ENCODE measurements at regions not wholly inside any gene's neighbourhood (a gene's known extent, or its start where the extent isn't known, plus 50 kb on each side); places are given as distances from the start of the nearest gene placed in this dataset.

DNA sequence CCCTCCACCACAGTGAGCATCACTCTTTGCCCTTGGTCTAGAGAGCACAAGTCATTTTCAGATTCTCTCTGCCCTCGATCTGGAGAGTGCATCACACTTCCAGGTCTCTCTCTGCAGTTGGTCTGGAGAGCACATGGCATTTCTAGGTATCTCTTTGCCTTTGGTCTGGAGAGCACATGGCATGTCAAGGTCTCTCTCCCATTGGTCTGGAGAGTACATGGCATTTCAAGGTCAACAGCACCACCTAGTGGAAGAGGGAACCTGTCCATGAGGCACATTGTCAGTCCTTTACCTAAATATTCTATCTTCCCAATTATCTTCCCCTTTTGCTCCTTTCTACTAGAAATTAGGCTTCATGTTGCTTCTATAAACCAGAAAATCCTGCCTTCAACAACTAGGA is 1139.4 kb downstream of the XPNPEP1 start:
- TF ChIP-seq, protein P1, sequence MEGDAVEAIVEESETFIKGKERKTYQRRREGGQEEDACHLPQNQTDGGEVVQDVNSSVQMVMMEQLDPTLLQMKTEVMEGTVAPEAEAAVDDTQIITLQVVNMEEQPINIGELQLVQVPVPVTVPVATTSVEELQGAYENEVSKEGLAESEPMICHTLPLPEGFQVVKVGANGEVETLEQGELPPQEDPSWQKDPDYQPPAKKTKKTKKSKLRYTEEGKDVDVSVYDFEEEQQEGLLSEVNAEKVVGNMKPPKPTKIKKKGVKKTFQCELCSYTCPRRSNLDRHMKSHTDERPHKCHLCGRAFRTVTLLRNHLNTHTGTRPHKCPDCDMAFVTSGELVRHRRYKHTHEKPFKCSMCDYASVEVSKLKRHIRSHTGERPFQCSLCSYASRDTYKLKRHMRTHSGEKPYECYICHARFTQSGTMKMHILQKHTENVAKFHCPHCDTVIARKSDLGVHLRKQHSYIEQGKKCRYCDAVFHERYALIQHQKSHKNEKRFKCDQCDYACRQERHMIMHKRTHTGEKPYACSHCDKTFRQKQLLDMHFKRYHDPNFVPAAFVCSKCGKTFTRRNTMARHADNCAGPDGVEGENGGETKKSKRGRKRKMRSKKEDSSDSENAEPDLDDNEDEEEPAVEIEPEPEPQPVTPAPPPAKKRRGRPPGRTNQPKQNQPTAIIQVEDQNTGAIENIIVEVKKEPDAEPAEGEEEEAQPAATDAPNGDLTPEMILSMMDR (IDR thresholded peaks at IDR 0.05), result peak; percentile 58
- TF ChIP-seq EZH2 (IDR thresholded peaks at IDR 0.05; ENCODE audit: borderline replicate concordance, insufficient read depth, low read depth, low read length, poor library complexity, severe bottlenecking), result no peak

All from B cell (primary cell).